Middle frontal gyrus (tissue), 1 donor: ENCODE measurements at regions not wholly inside any gene's neighbourhood (a gene's known extent, or its start where the extent isn't known, plus 50 kb on each side); places are given as distances from the start of the nearest gene placed in this dataset.

Experiments
- DNase-seq: peaks from one replicate; pipeline ENCODE4 v3.0.0-alpha.2; 2015; ENCODE audit warnings: low spot score; ENCODE audit errors: extremely low spot score

- no peak for DNase-seq
Observed at GRCh38 chr5:164007064-164007463, 501.6 kb downstream of the MAT2B start.

DNA sequence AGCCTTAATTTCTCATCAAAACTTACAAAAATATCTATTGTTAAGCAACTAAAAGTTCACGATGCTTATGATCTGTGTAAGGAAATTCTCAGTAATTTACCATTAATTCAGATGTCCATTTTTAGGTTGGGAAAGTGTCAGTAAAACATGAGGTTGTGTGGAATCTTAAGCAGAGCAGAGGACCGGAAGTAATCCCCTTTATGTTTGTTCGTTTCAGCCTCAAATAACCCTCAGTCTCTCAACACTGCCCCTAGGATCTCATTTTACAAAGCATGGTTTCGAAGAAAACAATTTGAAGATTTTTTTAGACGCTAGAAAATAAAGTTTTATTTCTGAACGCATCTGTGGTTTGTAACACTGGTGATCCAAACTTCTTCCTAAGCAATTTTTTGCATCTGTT is 504.2 kb downstream of the MAT2B start:
- DNase-seq, result no peak

DNA sequence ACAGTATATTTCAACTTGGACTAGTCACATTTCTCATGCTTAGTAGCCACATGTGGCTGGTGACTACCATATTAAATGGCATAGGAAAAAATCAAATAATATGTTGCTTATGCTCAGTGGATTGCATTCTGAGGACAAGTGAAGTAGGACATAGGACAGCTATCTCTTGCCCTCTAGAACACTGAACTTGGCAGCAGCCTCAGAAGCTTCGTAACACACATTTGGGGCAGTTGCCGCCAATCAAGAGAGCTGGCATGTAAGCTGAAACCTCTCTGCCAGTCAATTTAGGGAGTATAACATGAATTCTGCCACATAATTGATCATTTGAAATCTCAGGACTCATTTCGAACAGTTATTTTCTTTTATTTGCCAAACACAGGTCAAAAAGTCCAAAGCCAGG is 505.5 kb downstream of the MAT2B start:
- no peak for DNase-seq

DNA sequence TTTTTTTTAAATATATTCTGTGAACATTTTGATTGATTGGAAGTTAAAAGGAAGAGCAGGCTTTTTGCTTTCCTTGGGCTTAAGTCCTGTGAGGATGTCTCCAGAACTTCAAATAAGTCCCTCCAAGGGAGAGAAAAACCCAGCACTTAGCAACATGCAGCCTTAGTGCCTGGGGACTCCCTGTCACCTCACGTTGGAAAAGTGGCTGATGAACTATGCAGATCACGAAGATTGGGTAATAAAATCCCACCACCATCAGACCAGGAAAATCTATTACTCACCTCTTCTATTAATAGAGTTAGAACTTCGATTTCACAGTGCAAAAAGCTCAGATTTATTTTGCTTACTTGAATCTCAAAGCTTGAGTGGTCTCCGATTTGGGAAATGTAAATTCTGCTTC is 507.0 kb downstream of the MAT2B start:
- no peak for DNase-seq

GRCh38 chr5:164013077-164013670 is 507.8 kb downstream of the MAT2B start:
- DNase-seq, result peak; percentile 31

DNA sequence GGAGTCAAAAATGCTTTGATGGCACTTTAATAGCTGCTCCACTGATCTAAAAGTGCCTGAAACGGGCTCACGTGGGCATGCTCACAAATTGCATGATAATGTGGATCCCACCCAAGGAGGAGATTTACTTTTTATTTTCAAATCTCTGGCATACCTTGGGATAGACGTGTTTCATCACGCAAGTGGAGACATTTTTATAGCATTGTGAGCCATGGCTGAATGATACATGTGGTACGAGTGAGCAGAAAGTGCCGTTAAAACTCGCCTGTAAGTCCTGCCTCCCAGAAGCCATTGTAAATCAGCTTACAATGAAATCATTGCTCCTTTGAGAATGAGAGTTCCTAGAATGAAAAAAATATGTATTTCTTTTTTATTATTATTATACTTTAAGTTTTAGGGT is 514.7 kb downstream of the MAT2B start:
- DNase-seq, result no peak

DNA sequence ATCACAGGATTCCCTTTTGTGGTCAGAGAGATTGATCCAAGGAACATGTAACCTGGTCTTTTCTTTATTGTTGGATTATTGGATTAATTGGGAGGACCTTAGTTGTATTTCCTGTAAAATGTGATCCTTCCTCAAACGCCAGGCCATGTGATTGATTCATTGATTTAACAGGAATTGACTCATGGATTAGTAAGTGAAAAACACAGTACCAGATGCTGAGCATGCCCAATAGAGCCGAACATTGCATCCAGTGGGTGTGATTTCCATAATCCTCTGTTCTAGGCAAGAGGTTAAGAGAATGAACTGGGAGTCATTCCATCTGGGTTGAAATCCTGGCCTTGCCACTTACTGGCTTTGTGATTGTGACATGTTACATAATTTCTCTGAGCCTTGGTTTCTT is 522.3 kb downstream of the MAT2B start:
- DNase-seq, result no peak

DNA sequence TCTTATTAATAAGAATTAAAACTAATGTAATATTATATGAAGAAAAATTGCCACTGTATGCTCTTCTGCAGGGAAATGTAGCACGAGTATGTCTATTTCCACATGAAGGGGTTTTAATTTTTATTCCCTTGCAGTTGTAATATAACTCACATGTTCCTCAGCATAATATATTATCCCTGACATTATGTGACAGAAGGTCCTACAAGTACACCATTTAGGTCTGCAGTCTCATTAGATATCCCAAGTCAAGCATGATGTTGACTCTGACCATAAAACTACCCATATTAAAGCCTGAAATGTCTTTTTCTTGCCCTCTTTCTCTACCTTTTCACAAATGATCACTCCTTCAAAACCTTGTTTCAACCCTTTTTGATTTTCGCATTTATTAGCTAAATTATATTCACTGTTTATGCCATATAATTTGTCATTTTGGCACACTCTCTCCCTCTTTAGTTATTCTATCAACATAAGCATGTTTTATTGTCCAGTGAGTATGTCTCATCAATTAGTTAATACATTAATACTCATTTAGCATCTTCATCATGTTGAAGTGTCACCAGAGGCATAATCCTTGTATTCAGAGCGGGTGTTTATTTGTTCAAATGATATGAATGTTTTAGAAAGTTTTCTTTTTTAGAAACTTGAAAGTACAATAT is 532.8 kb downstream of the MAT2B start:
- DNase-seq, result no peak

DNA sequence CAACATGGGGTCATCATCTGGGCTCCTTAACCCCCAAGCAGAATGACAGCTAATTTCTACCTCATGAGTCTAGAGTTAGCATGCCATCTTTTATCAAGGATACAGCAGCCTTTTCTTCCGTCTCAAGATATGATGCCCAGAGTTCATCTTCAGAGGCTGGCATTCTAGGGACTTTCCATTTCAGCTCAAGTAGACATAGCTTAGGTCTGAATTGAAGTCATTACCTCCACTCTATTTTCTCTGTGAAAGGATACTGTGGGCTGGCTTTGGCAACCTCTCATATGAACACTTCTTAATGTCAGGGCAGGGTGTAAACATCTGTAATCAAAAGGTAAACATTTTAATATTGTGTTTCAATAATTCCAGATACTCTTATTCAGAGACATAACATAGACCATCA is 535.7 kb downstream of the MAT2B start:
- DNase-seq, result no peak

DNA sequence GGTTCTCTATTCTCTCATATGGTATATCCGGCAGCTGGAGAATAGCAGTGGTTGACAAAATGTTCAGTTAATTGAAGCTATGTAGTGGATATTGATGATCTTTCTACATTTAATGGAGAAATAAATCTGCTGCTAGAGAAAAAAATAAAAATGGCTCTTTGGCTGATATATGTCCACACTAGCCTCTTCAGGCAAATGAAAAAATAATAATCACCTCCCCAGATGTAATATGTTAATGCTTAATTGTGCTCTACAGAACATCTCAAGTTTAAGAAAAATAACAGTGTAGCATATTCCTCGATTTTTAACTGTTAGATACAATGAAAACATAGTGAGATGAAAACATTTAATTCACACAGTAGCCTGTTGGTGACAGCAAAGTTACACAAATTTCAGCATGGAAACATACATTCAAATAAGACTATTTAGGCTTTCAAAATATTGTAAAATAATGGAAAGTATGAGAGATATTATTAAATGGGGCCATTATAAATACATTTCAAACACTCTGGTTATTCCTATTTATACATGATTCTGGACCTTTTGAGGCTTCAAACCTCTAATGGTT is 543.0 kb downstream of the MAT2B start:
- no peak for DNase-seq

GRCh38 chr5:164051745-164052144 is 546.3 kb downstream of the MAT2B start:
- DNase-seq, result no peak

DNA sequence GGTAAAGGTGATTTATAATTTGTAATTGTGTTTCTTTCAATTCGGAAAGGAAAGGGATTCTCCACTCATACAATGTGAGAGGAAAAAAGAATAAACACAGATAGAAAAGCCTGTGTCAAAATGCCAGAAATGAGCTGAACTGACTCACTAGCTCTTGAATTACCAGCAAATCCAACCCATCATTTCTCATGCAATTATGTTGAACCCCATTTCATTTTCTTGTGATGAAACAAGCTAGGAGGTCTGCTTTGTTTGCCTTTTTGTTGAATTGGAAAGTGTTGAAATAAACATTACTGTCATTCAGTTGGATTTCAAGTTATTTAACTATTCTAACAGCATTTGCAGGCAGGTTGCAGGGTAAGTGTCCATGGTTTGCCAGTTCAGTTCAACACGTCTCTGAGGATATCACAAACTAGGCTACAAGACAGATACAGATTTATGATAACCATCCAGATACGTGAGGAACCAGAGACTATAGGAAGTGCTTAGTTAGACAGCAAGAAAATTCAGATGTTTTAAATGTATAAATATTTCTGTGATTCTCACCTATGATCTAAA is 547.2 kb downstream of the MAT2B start:
- DNase-seq, result no peak

GRCh38 chr5:164053123-164053522 is 547.7 kb downstream of the MAT2B start:
- no peak for DNase-seq

GRCh38 chr5:164054461-164054860 is 549.0 kb downstream of the MAT2B start:
- DNase-seq, result no peak

DNA sequence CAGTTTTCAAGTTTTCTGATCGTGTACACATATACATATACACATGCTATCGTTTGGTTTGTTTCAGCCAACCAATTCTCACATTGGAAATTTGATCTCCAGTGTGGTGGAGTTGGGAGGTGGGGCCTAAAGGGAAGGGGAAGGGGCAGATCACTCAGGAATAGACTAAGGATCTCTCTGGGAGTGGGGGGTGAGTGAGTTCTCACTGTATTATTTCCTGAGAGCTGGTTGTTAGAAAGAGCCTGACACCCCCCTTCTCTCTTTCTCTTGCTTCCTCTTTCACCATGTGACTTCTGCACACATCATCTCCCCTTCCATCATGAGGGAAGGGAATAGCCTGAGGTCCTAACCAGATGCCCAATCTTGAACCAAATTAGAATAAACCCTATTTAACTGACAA is 551.7 kb downstream of the MAT2B start:
- no peak for DNase-seq

GRCh38 chr5:164058621-164059020 is 553.2 kb downstream of the MAT2B start:
- peak; percentile 4 for DNase-seq

DNA sequence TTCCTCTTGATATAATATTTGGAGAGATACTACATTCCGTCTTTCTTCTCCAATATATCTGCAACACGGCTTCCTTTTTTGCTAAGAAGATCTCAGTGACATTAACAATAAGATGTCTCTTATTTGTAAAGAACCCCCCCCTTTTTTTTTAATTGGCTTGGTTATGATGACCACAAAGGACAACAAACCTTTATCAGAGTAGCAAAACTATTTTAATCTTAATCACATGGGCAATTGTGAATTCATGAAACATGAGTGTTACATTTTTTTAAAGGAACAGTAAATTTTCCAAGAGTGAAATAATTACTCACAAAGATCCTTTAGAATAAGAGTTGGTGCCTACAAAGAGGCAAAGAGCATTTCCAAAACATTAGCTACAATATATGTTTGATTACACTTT is 554.1 kb downstream of the MAT2B start:
- DNase-seq, result no peak

- DNase-seq, result no peak
Observed at GRCh38 chr5:164060786-164061355, 555.5 kb downstream of the MAT2B start.

DNA sequence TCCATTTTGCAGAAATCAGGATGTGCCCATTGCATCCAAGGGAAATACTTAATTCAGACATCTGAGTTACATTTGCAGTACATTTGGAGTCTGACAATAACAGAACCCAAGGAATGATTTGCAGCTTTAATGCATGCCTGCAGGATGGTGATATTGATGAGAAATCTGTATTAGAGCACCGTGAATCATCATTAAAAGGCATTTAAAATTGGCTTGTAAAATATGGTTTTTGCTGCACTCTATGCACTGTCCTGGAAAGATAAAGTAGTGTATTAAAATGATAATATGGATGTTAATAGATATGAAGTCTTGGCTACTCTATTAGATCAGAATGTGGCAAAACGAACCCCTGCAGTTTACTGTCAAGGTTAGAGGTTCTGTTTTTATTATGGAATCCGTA is 556.9 kb downstream of the MAT2B start:
- DNase-seq, result no peak

- DNase-seq, result no peak
Observed at GRCh38 chr5:164065266-164065665, 559.8 kb downstream of the MAT2B start.

DNA sequence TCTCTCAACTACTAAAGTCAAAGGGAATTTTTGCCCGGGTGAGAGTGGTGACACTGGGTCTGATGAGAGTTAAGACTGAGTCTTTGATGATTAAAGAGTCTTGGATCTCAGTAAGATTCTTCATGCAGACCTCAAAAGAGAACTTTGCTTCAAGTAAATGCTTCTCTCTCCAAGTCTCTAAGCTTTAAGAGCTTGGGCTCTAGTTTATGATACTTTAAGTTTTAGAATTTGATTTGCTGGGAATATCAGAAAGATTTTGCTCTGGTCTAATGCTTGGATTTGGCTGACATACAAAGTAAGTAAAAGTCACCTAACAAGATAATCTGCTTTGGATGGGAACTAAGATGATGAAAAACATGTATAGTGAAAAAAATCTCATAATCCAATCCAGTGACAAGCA is 566.3 kb downstream of the MAT2B start:
- no peak for DNase-seq

GRCh38 chr5:164073081-164073480 is 567.7 kb downstream of the MAT2B start:
- DNase-seq, result no peak

GRCh38 chr5:164076556-164076955 is 571.1 kb downstream of the MAT2B start:
- no peak for DNase-seq
